ENCODE measurements at regions not wholly inside any gene's neighbourhood (a gene's known extent, or its start where the extent isn't known, plus 50 kb on each side); places are given as distances from the start of the nearest gene placed in this dataset.

GRCh38 chr2:37582481-37583220 is 88.8 kb downstream of the CDC42EP3 start:
- TF ChIP-seq CTCF (IDR thresholded peaks at IDR 0.05) (no peak), POLR2A (IDR thresholded peaks at IDR 0.05) (no peak)
